C4-2B (cell line): ENCODE measurements at regions not wholly inside any gene's neighbourhood (a gene's known extent, or its start where the extent isn't known, plus 50 kb on each side); places are given as distances from the start of the nearest gene placed in this dataset.

Experiments
- CTCF ChIP-seq: fragments of 450-650 bp; conservative IDR thresholded peaks from 2 replicates; pipeline ENCODE4 v1.5.1; 2017; ENCODE audit warnings: mild to moderate bottlenecking
- ZFX ChIP-seq: fragments of 450-650 bp; IDR thresholded peaks from 2 replicates; pipeline ENCODE4 v1.6.1; 2017

DNA sequence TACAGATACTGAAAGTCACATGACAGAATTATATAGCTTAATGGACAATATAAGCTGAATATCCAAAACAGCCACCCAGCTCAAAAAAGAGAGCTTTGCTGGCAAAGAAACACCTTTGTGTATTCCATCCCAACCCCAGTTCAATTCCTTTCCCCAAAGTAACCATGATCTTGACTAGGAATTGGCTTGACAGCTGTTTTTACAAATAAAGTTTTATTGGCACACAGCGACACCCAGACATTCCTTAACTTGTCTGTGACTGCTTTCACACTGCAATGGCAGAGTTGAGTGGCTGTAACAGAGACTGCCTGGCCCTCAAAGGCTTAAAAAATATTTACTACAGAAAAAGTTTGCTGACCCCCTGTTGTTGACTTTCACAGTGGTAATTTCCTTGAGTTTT, 264.0 kb upstream of the TSHZ2 start:
- no peak for TF ChIP-seq CTCF
- no peak for TF ChIP-seq ZFX
